Right lobe of liver (tissue), 6 donors: ENCODE measurements at regions not wholly inside any gene's neighbourhood (a gene's known extent, or its start where the extent isn't known, plus 50 kb on each side); places are given as distances from the start of the nearest gene placed in this dataset.
"Not testable (repeated sequence)": the region's sequence is repeated elsewhere in the genome, so short reads cannot be mapped to it uniquely, and the experiment has no call there.

Experiments
- ATAC-seq, 4 donors: fragments of 200-7000 bp; cut with Tn5 transposase; one replicate each; pipeline ENCODE4 v1.9.1; 2020; ENCODE audit warnings: mild to moderate bottlenecking in 4 of 4, moderate library complexity in 4 of 4
- DNase-seq, 3 donors: peaks; one replicate each; pipeline ENCODE4 v3.0.0-alpha.2; 2020
- H3K27ac ChIP-seq, 3 donors: fragments of 200-600 bp; one replicate each; pipeline ENCODE4 v1.8.0; 2022
- H3K27me3 ChIP-seq, 2 donors: fragments of 200-600 bp; one replicate each; pipeline ENCODE4 v1.8.0; 2022
- H3K36me3 ChIP-seq, 4 donors: fragments of 200-600 bp; sonication (generic) in 1 of 4; one replicate each; pipeline versions ENCODE4 v1.5.1 to v1.8.0; 2017 to 2022; ENCODE audit warnings: control low read depth in 1 of 4
- H3K4me1 ChIP-seq, 4 donors: fragments of 200-600 bp; sonication (generic) in 1 of 4; one replicate each; pipeline versions ENCODE4 v1.5.1 to v1.8.0; 2017 to 2022; ENCODE audit warnings: control low read depth in 1 of 4
- H3K4me3 ChIP-seq, 3 donors: fragments of 200-600 bp; one replicate each; pipeline ENCODE4 v1.8.0; 2022
- H3K9me3 ChIP-seq, 4 donors: fragments of 200-600 bp; sonication (generic) in 1 of 4; one replicate each; pipeline versions ENCODE4 v1.5.1 to v1.8.0; 2017 to 2022; ENCODE audit warnings: control low read depth in 1 of 4
- WGBS: methylation state at CpG from one replicate; pipeline ENCODE4 v1.1.6; 2018; ENCODE audit warnings: low coverage, low lambda C conversion rate; ENCODE audit not compliant: insufficient coverage; ENCODE audit errors: missing lambda C conversion rate; 5-methylcytosine and 5-hydroxymethylcytosine counted together
- intact Hi-C, 2 donors: fragments of 100-400 bp; cut with DNase I; formaldehyde crosslinking; loops; one replicate each; pipeline versions ENCODE4 v1.11.2 to v1.14.1; 2022
- TF ChIP-seq, protein P1 (sequence below), 4 donors: fragments of 200-600 bp in 3 of 4; fragments of 450-650 bp in 1 of 4; IDR thresholded peaks; one replicate each; pipeline versions ENCODE4 v1.5.1 to v1.8.0; 2016 to 2022; ENCODE audit warnings: antibody characterized with exemption in 4 of 4, mild to moderate bottlenecking in 2 of 4
- donor health status: DM: no; HTN: yes; CAD: no.
- donor health status: DM: no; HTN: no; CAD: no.
- donor health status: DM: no; HTN: no; CAD: no.
- donor health status: DM: no; HTN: yes; CAD: no.
- donor health status: DM: no; HTN: yes; CAD: no.

DNA sequence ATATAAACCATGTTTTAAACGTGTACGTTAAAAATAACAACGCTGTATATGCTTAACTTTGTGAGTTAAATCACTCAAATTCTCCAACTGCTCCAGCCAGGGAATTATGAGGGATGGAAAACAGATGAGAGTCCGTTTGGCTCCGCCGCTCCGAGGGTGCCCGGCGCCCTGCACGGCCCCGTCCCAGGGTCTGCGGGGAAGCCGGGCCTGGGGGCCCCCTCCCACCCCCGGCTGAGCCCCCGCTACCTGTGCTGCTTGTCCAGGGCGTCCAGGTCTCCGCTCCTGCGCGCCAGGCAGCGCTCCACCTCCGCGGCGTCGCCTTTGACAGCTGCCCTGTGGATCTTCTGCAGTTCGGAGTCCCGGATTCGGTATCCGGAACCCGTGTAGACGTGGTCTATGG is 415.5 kb downstream of the FOXD4L4 start:
- H3K9me3 ChIP-seq, DNase-seq, intact Hi-C loops, H3K4me3 ChIP-seq, ATAC-seq, H3K4me1 ChIP-seq, H3K27me3 ChIP-seq, H3K27ac ChIP-seq, H3K36me3 ChIP-seq: not testable (repeated sequence)
- WGBS: no CpG with 5 or more reads among the region's 30 CpGs

DNA sequence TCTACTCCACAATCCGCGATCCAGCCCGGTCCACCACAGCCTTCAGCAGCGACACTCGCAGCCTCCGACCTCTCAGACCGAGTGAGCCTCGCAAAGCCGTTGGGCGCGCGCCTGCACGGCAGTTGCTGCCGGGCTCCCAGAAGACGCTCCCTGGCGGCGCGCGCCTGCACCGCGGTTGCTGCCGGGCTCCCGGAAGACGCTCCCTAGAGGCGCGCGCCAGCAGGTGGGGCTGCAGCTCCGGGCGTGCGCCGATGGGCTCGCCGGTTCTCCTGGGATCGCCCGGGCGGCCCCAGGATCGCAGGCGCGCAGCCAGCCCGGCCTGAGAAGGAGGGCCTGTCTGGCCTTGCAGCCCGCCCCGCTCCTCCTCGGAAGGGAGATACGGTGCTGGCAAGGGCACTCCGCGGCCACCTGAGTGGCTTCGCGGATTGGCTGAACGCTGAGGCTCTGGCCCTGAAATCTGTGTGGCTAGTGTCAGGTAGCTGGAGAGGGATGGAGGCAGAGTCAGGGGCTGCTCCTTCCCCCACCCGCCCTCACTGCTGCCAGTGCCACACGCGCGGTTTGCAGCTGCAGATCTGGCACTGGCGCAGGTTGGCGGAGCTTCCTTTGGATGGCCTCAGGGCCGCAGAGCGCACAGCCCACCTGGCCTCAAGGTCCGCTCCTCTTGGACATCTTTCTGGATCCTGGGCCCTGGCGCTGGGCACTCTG is 416.2 kb downstream of the FOXD4L4 start:
- H3K4me1 ChIP-seq, H3K36me3 ChIP-seq, H3K27me3 ChIP-seq, H3K27ac ChIP-seq, intact Hi-C loops, H3K9me3 ChIP-seq: not testable (repeated sequence)
- peak overlapping the region in 2 of 3 donors; percentile 12 to 35 for H3K4me3 ChIP-seq
- WGBS: 9% methylated on average over 7 of the region's 59 CpGs
- ATAC-seq (peak; percentile 100), DNase-seq (peak; percentile 49 to 71 (median 66))
- TF ChIP-seq, protein P1, sequence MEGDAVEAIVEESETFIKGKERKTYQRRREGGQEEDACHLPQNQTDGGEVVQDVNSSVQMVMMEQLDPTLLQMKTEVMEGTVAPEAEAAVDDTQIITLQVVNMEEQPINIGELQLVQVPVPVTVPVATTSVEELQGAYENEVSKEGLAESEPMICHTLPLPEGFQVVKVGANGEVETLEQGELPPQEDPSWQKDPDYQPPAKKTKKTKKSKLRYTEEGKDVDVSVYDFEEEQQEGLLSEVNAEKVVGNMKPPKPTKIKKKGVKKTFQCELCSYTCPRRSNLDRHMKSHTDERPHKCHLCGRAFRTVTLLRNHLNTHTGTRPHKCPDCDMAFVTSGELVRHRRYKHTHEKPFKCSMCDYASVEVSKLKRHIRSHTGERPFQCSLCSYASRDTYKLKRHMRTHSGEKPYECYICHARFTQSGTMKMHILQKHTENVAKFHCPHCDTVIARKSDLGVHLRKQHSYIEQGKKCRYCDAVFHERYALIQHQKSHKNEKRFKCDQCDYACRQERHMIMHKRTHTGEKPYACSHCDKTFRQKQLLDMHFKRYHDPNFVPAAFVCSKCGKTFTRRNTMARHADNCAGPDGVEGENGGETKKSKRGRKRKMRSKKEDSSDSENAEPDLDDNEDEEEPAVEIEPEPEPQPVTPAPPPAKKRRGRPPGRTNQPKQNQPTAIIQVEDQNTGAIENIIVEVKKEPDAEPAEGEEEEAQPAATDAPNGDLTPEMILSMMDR (IDR thresholded peaks at IDR 0.05): peak in 3 of 4 donors; percentile 17 to 30 (median 26)

DNA sequence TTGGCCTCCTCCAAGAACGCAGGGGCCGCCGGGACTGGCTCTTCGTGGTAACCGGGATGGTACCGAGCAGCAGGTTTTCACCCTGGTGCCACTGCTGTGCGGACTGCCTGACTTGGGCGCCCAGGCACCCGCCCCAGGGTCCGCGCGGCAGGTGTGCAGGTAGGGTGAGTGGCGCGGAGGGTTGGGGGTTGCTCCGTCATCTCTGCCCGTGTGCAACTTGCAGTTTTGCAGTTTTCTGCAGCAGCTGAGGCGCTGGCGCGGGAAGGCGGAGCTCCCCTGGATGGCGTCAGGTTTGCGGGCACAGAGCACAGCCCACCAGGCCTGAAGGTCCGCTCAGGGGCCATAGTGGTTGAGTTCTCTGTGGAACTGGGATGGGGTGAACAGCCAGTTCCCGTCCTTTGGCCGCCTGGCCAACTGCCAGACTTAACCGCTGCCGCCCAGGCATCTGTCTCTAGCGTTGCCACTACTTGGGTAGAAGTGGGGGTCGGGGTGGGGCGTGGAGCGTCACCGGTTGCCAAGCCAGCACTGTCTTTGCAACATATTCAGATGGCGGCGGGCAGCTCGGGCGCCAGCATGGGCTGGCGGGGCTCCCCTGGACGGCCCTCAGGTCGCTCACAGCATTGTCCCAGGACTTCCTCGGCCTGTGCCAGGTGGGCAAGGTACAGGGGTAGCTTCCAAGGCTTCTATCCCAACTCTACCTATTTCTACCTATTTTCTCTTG is 417.2 kb downstream of the FOXD4L4 start:
- H3K9me3 ChIP-seq, ATAC-seq, H3K36me3 ChIP-seq, H3K27me3 ChIP-seq, H3K27ac ChIP-seq, intact Hi-C loops, H3K4me1 ChIP-seq: not testable (repeated sequence)
- no CpG with 5 or more reads among the region's 40 CpGs for WGBS
- H3K4me3 ChIP-seq: peak overlapping the region in 2 of 3 donors; percentile 21 to 38
- peak in 2 of 3 donors; percentile 6 to 38 for DNase-seq

DNA sequence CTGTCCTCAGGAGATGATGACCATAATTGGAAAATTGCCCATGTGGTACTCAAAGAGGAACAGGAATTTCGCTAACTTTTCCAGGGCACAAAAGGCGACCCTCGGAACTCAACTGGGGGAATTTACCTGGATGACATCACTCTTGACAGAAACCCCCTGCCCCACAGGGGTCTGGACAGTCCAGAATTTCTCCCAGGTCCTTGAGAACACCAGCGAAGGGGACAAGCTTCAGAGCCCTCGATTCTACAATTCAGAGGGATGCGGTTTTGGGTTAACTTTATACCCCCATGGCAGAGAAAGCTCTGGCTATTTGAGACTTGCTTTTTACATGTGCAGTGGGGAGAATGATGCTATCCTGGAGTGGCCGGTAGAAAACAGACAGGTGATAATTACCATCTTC is 445.4 kb downstream of the FOXD4L4 start:
- ATAC-seq, H3K27me3 ChIP-seq, H3K27ac ChIP-seq, H3K36me3 ChIP-seq, DNase-seq, H3K4me1 ChIP-seq, intact Hi-C loops, H3K9me3 ChIP-seq, H3K4me3 ChIP-seq: not testable (repeated sequence)
- 49% methylated on average over 5 of the region's 7 CpGs for WGBS

DNA sequence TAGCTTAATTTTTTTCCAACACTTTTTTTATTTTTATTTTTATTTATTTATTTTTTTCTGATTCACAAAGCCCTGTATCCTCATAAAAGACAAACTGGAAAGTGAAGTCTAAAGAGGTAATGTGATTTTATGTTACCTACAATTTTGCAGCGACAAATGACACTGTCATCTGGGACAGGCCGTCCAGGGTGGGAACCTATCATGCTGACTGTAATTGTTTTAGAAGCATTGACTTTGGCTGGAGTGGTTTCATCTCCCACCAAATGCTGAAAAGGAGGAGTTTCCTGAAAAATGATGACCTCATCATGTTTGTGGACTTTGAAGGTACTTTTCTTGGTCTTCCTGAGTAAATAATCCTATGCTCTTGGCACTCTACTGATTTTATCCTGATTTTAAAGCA is 446.7 kb downstream of the FOXD4L4 start:
- intact Hi-C loops, H3K27ac ChIP-seq, H3K36me3 ChIP-seq, ATAC-seq, H3K9me3 ChIP-seq, H3K4me1 ChIP-seq, DNase-seq, H3K4me3 ChIP-seq, H3K27me3 ChIP-seq: not testable (repeated sequence)
- 48% methylated on average over 2 of the region's 2 CpGs for WGBS

DNA sequence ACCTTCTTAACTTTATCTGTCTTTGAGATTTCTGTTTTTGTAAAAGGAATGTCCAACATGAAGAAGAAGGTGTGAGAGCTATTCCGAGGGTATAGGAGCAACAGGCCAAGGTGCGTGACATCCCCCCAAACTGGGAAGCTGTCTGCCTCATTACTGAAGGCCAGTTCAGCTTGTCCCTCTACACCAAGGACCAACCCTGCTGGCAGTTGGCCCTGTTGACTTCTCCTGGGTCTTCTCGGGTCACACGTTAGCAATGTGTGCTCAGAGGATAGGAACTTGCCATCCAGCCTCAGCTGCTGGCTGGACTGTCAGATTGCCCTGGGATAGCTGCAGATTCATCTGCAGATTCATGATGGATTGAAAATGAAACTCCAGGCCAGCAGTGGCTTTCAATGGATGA is 460.3 kb downstream of the FOXD4L4 start:
- not testable (repeated sequence) for H3K27me3 ChIP-seq, H3K36me3 ChIP-seq

DNA sequence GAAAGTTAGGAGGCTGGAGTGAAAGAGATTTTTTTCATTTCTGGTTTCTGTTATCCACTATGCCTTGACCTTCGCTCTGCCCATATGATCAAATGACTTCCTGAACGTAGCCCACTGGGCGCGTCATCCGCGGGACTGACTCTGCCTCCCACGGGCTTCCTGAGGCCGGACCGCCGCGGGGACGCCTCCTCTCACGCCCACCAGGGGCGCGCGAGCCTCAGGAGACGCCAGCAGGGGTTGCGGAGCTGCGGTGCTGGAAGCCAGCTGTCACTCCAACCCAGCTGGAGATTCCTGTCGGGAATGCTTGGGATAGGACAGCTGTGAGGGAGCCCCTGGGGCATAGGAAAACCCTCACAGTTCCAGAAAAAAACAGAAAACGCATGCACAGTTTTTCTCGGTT is 461.5 kb downstream of the FOXD4L4 start:
- intact Hi-C loops, H3K27me3 ChIP-seq, H3K4me1 ChIP-seq, DNase-seq, H3K36me3 ChIP-seq, H3K27ac ChIP-seq, H3K9me3 ChIP-seq, H3K4me3 ChIP-seq: not testable (repeated sequence)
- WGBS: 52% methylated on average over 3 of the region's 22 CpGs
- peak; percentile 60 to 88 (median 71) for ATAC-seq

More for the DNA sequence above, 460.3 kb downstream of the FOXD4L4 start:
- H3K27ac ChIP-seq, ATAC-seq, H3K9me3 ChIP-seq, intact Hi-C loops, DNase-seq, H3K4me3 ChIP-seq, H3K4me1 ChIP-seq: not testable (repeated sequence)
- WGBS: no CpG with 5 or more reads among the region's 4 CpGs

DNA sequence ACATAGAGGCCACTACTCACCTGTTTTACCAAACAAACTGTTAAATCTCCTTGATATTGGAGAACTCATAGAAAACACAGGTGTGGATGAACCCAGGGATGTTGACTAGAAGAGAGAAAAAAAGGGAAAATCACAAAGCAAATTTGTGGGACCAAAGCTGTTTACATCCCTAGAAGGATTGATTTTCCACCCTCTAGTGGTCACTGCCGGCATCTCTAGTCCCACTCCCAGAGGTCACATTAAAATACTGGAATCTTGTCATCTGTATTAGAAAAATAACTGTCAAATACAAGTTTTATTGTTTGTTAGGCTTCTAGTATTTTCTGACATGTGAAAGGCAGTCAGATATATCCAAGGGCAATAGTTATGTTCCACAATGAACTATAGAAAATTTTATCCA is 469.7 kb downstream of the FOXD4L4 start:
- H3K4me1 ChIP-seq, H3K27me3 ChIP-seq, DNase-seq, H3K36me3 ChIP-seq, H3K27ac ChIP-seq, H3K9me3 ChIP-seq, intact Hi-C loops, H3K4me3 ChIP-seq: not testable (repeated sequence)
- WGBS: no CpG with 5 or more reads among the region's 1 CpG
- peak; percentile 76 to 81 (median 77) for ATAC-seq

DNA sequence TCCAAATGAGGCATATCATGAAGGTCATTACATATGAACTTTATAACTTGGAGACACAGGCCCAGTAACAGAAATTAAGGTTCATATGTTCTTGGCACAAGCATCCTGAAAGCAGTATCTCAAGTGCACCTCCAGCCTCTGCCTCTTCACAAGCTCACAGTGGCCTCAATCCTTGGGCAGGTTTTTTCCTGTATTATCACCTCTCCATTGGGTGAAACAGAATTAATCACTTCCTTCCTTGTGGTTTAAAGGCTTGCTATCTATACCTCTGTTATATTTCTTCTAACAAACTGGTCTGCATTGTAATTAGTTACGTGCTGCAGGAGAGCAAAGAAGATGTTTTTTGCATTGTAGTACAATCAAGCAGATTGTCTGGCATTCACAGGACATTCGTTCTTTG is 471.0 kb downstream of the FOXD4L4 start:
- WGBS: 100% methylated on average over 1 of the region's 2 CpGs
- H3K4me1 ChIP-seq, H3K27me3 ChIP-seq, ATAC-seq, H3K9me3 ChIP-seq, intact Hi-C loops, H3K36me3 ChIP-seq, H3K27ac ChIP-seq, H3K4me3 ChIP-seq, DNase-seq: not testable (repeated sequence)
